ENCODE measurements at regions not wholly inside any gene's neighbourhood (a gene's known extent, or its start where the extent isn't known, plus 50 kb on each side); places are given as distances from the start of the nearest gene placed in this dataset.

GRCh38 chr15:91530956-91531582 lies 322.4 kb upstream of the SLCO3A1 start:
- TF ChIP-seq EZH2phosphoT487 (IDR thresholded peaks at IDR 0.05; ENCODE audit: borderline replicate concordance, low read depth, low read length) = no peak
- no peak for TF ChIP-seq CTCF (conservative IDR thresholded peaks at IDR 0.05; ENCODE audit: low read length)
